GM23338 (cell line): ENCODE measurements at regions not wholly inside any gene's neighbourhood (a gene's known extent, or its start where the extent isn't known, plus 50 kb on each side); places are given as distances from the start of the nearest gene placed in this dataset.

Experiments used
- ATAC-seq: fragments of 200-7000 bp; cut with Tn5 transposase; 3 replicates; pipeline ENCODE4 v1.9.1; 2020
- DNase-seq: peaks from one replicate; pipeline ENCODE4 v3.0.0-alpha.2; 2015; ENCODE audit warnings: low spot score
- H2AFZ ChIP-seq: fragments of 200-600 bp; sonication (generic); 2 replicates; pipeline ENCODE4 v1.8.0; 2016; ENCODE audit warnings: antibody characterized with exemption, mild to moderate bottlenecking, moderate library complexity
- H3F3A ChIP-seq: fragments of 200-600 bp; sonication (generic); replicated peaks from 2 replicates; pipeline ENCODE4 v1.8.0; 2017; ENCODE audit warnings: antibody characterized with exemption, mixed run types, low read depth
- H3K27ac ChIP-seq: fragments of 200-600 bp; sonication (generic); 2 replicates; pipeline ENCODE4 v1.6.1; 2016; ENCODE audit warnings: low read depth
- H3K27me3 ChIP-seq: fragments of 200-600 bp; sonication (generic); 2 replicates; pipeline ENCODE4 v1.8.0; 2016; ENCODE audit warnings: mild to moderate bottlenecking, mixed run types, moderate library complexity; ENCODE audit not compliant: insufficient read depth
- H3K36me3 ChIP-seq: fragments of 200-600 bp; sonication (generic); 2 replicates; pipeline ENCODE4 v1.8.0; 2016; ENCODE audit warnings: mild to moderate bottlenecking; ENCODE audit not compliant: insufficient read depth
- H3K4me1 ChIP-seq: fragments of 200-600 bp; sonication (generic); 2 replicates; pipeline ENCODE4 v1.8.0; 2016; ENCODE audit warnings: mild to moderate bottlenecking, moderate library complexity; ENCODE audit not compliant: insufficient read depth
- H3K4me2 ChIP-seq: fragments of 200-600 bp; sonication (generic); 2 replicates; pipeline ENCODE4 v1.7.1; 2017; ENCODE audit warnings: mixed run types
- H3K4me3 ChIP-seq: fragments of 200-600 bp; sonication (generic); 2 replicates; pipeline ENCODE4 v1.6.1; 2016; ENCODE audit warnings: mixed run types
- H3K79me2 ChIP-seq: fragments of 200-600 bp; sonication (generic); replicated peaks from 2 replicates; pipeline ENCODE4 v1.8.0; 2017; ENCODE audit warnings: mild to moderate bottlenecking; ENCODE audit not compliant: insufficient read depth
- H3K9me2 ChIP-seq: fragments of 200-600 bp; sonication (generic); 2 replicates; pipeline ENCODE4 v1.8.0; 2017; ENCODE audit not compliant: insufficient read depth
- H4K20me1 ChIP-seq: fragments of 200-600 bp; sonication (generic); replicated peaks from 2 replicates; pipeline ENCODE4 v1.8.0; 2017; ENCODE audit warnings: mild to moderate bottlenecking; ENCODE audit not compliant: insufficient read depth
- H3K27ac Mint-ChIP-seq: 2 replicates; pipeline ENCODE4 v1.8.0; 2020; ENCODE audit warnings: inconsistent platforms, mild to moderate bottlenecking, moderate library complexity, mixed read lengths
- H3K27me3 Mint-ChIP-seq: 3 replicates; pipeline ENCODE4 v1.8.0; 2022; ENCODE audit warnings: low read depth, mild to moderate bottlenecking, moderate library complexity, mixed read lengths, inconsistent platforms; ENCODE audit not compliant: insufficient read depth, poor library complexity
- H3K36me3 Mint-ChIP-seq: 3 replicates; pipeline ENCODE4 v1.8.0; 2021; ENCODE audit warnings: low read depth, mild to moderate bottlenecking, inconsistent platforms, moderate library complexity, mixed read lengths
- H3K4me1 Mint-ChIP-seq: 3 replicates; pipeline ENCODE4 v1.8.0; 2020; ENCODE audit warnings: mild to moderate bottlenecking, inconsistent platforms, mixed read lengths
- H3K4me3 Mint-ChIP-seq: 3 replicates; pipeline ENCODE4 v1.8.0; 2021; ENCODE audit warnings: moderate library complexity, mild to moderate bottlenecking, inconsistent platforms, mixed read lengths
- H3K9me3 Mint-ChIP-seq: 3 replicates; pipeline ENCODE4 v1.8.0; 2020; ENCODE audit warnings: moderate library complexity, mild to moderate bottlenecking, inconsistent platforms, mixed read lengths
- CREB1 ChIP-seq: fragments of 250-450 bp; sonication (Bioruptor Pico); IDR thresholded peaks from 2 replicates; pipeline ENCODE4 v1.5.0; 2020; ENCODE audit warnings: low read depth, mild to moderate bottlenecking, moderate library complexity
- CTCF ChIP-seq, 2 experiments: fragments of 200-600 bp in 1 of 2; sonication (generic) in 1 of 2; conservative IDR thresholded peaks; 2 replicates each; pipeline versions ENCODE4 v1.5.1 to v1.6.1; 2016 to 2017; ENCODE audit warnings: antibody characterized with exemption in 2 of 2, low read depth in 2 of 2, mild to moderate bottlenecking in 2 of 2, moderate library complexity in 1 of 2
- ETS1 ChIP-seq: IDR thresholded peaks from 2 replicates; pipeline ENCODE4 v1.6.1; 2016; ENCODE audit warnings: antibody characterized with exemption
- EZH2 ChIP-seq: fragments of 200-600 bp; sonication (generic); IDR thresholded peaks from one replicate; pipeline ENCODE4 v1.8.0; 2017; ENCODE audit warnings: antibody characterized with exemption, mild to moderate bottlenecking, low read depth; ENCODE audit not compliant: unreplicated experiment
- EZH2phosphoT487 ChIP-seq: fragments of 200-600 bp; sonication (generic); IDR thresholded peaks from one replicate; pipeline ENCODE4 v1.8.1; 2018; ENCODE audit warnings: antibody characterized with exemption; ENCODE audit not compliant: unreplicated experiment
- JUNB ChIP-seq: IDR thresholded peaks from one replicate; pipeline ENCODE4 v1.6.1; 2016; ENCODE audit warnings: antibody characterized with exemption; ENCODE audit not compliant: unreplicated experiment
- NANOG ChIP-seq: IDR thresholded peaks from 2 replicates; pipeline ENCODE4 v1.6.1; 2016; ENCODE audit warnings: antibody characterized with exemption, borderline replicate concordance
- POLR2AphosphoS5 ChIP-seq: IDR thresholded peaks from 2 replicates; pipeline ENCODE4 v1.6.1; 2016; ENCODE audit warnings: antibody characterized with exemption, low read depth
- STAT1 ChIP-seq: IDR thresholded peaks from one replicate; pipeline ENCODE4 v1.6.1; 2016; ENCODE audit warnings: antibody characterized with exemption; ENCODE audit not compliant: unreplicated experiment
- ZNF114 ChIP-seq: fragments of 250-450 bp; sonication (Bioruptor Pico); IDR thresholded peaks from 2 replicates; pipeline ENCODE4 v1.5.0; 2020; ENCODE audit warnings: mild to moderate bottlenecking, moderate library complexity
- ZNF331 ChIP-seq: fragments of 250-450 bp; sonication (Bioruptor Pico); IDR thresholded peaks from 2 replicates; pipeline ENCODE4 v1.5.0; 2020; ENCODE audit warnings: low read depth, mild to moderate bottlenecking, moderate library complexity
- ZNF462 ChIP-seq: fragments of 250-450 bp; sonication (Bioruptor Pico); IDR thresholded peaks from 2 replicates; pipeline ENCODE4 v1.5.0; 2020; ENCODE audit warnings: mild to moderate bottlenecking, moderate library complexity
- TF ChIP-seq, protein P1 (sequence below): IDR thresholded peaks from one replicate; pipeline ENCODE4 v1.6.1; 2018; ENCODE audit warnings: antibody characterized with exemption; ENCODE audit not compliant: unreplicated experiment

DNA sequence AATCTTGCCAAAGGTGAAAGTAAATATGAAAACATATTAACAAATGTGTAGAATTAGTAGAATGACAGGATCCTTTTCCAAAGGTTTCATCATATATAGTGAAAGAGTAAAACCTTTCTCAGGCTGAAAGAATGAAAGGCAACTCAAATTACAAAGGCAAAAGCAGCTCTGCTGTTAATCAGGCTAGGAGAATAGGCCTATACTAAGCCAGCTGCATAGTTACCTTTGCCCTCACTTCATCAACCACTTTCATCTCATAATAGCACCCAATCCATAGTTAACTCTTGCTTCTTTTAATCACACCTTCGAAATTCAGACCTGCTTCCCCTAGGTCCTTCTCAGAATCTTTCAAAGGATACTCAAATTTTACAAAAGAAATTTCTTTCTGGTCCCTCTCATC lies 1167.6 kb upstream of the ATXN8OS start (continued):
- TF ChIP-seq ZNF462: no peak

- Mint-ChIP-seq H3K9me3 (no peaks in the 10 kb centered on the region), H3K4me3 (no peak overlapping the region), H3K27ac (no peak overlapping the region), H3K4me1 (peaks cover 14% of the 10 kb centered on the region), H3K27me3 (no peaks in the 10 kb centered on the region), H3K36me3 (peaks cover 3% of the 10 kb centered on the region; the same call in 1 of the 3 replicates)
- Histone ChIP-seq H3K79me2 (no peaks in the 10 kb centered on the region), H2AFZ (peak overlapping the region; percentile 5; the same call in 1 of the 2 replicates), H3K4me1 (peaks cover 22% of the 10 kb centered on the region), H3K27me3 (no peaks in the 10 kb centered on the region), H4K20me1 (no peaks in the 10 kb centered on the region), H3F3A (no peaks in the 10 kb centered on the region), H3K4me3 (no peak overlapping the region), H3K27ac (no peak overlapping the region), H3K36me3 (no peaks in the 10 kb centered on the region), H3K4me2 (no peak overlapping the region), H3K9me2 (no peaks in the 10 kb centered on the region)
- DNase-seq: no peak
- ATAC-seq: no peak
- no peak for TF ChIP-seq ZNF331 (CRISPR knock-in tag)
- no peak for TF ChIP-seq NANOG
- no peak for TF ChIP-seq CREB1 (CRISPR knock-in tag)
- no peak for TF ChIP-seq EZH2
- TF ChIP-seq EZH2phosphoT487: no peak
- no peak for TF ChIP-seq POLR2AphosphoS5
- TF ChIP-seq STAT1: no peak
- no peak for TF ChIP-seq CTCF (conservative IDR thresholded peaks at IDR 0.05; ENCODE audit: low read depth in 2 of 2)
- TF ChIP-seq JUNB: no peak
- TF ChIP-seq, protein P1, sequence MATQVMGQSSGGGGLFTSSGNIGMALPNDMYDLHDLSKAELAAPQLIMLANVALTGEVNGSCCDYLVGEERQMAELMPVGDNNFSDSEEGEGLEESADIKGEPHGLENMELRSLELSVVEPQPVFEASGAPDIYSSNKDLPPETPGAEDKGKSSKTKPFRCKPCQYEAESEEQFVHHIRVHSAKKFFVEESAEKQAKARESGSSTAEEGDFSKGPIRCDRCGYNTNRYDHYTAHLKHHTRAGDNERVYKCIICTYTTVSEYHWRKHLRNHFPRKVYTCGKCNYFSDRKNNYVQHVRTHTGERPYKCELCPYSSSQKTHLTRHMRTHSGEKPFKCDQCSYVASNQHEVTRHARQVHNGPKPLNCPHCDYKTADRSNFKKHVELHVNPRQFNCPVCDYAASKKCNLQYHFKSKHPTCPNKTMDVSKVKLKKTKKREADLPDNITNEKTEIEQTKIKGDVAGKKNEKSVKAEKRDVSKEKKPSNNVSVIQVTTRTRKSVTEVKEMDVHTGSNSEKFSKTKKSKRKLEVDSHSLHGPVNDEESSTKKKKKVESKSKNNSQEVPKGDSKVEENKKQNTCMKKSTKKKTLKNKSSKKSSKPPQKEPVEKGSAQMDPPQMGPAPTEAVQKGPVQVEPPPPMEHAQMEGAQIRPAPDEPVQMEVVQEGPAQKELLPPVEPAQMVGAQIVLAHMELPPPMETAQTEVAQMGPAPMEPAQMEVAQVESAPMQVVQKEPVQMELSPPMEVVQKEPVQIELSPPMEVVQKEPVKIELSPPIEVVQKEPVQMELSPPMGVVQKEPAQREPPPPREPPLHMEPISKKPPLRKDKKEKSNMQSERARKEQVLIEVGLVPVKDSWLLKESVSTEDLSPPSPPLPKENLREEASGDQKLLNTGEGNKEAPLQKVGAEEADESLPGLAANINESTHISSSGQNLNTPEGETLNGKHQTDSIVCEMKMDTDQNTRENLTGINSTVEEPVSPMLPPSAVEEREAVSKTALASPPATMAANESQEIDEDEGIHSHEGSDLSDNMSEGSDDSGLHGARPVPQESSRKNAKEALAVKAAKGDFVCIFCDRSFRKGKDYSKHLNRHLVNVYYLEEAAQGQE: no peak
- no peak for TF ChIP-seq ETS1
- TF ChIP-seq ZNF114 (CRISPR knock-in tag): no peak
These were observed 1169.0 kb upstream of the ATXN8OS start for GRCh38 chr13:68938639-68939038.
